ENCODE measurements at regions not wholly inside any gene's neighbourhood (a gene's known extent, or its start where the extent isn't known, plus 50 kb on each side); places are given as distances from the start of the nearest gene placed in this dataset.
"Not testable (repeated sequence)": the region's sequence is repeated elsewhere in the genome, so short reads cannot be mapped to it uniquely, and the experiment has no call there.

- no peak for DNase-seq
Observed at GRCh38 chr7:52270301-52270700, 765.1 kb upstream of the POM121L12 start.

- DNase-seq, result no peak
Observed at GRCh38 chr7:52269669-52270068, 765.8 kb upstream of the POM121L12 start.

GRCh38 chr7:52261057-52261456, 774.4 kb upstream of the POM121L12 start:
- no peak for DNase-seq

- DNase-seq, result no peak
Observed at GRCh38 chr7:52260046-52260665, 775.3 kb upstream of the POM121L12 start.

- no peak for DNase-seq
Observed at GRCh38 chr7:52257890-52258289, 777.5 kb upstream of the POM121L12 start.

GRCh38 chr7:52254396-52255010, 780.9 kb upstream of the POM121L12 start:
- DNase-seq, result no peak

GRCh38 chr7:52253953-52254352, 781.5 kb upstream of the POM121L12 start:
- no peak for DNase-seq

GRCh38 chr7:52249741-52250140, 785.7 kb upstream of the POM121L12 start:
- DNase-seq, result no peak

GRCh38 chr7:52247518-52247917, 787.9 kb upstream of the POM121L12 start:
- no peak for DNase-seq

- DNase-seq, result no peak
Observed at GRCh38 chr7:52243685-52244084, 791.7 kb upstream of the POM121L12 start.

- peak in 1 of 56 donors; percentile 8 for DNase-seq
Observed at GRCh38 chr7:52233248-52233647, 802.2 kb upstream of the POM121L12 start.

GRCh38 chr7:52211930-52212329, 823.5 kb upstream of the POM121L12 start:
- DNase-seq, result no peak

- DNase-seq, result no peak
Observed at GRCh38 chr7:52209614-52210013, 825.8 kb upstream of the POM121L12 start.

- no peak for DNase-seq
Observed at GRCh38 chr7:52197221-52197620, 838.2 kb upstream of the POM121L12 start.

GRCh38 chr7:52195664-52196063, 839.8 kb upstream of the POM121L12 start:
- no peak for DNase-seq

- no peak for DNase-seq
Observed at GRCh38 chr7:52189153-52189778, 846.2 kb upstream of the POM121L12 start.

- no peak for DNase-seq
Observed at GRCh38 chr7:52184006-52184703, 851.3 kb upstream of the POM121L12 start.

GRCh38 chr7:52179934-52180333, 855.5 kb upstream of the POM121L12 start:
- DNase-seq, result no peak

GRCh38 chr7:52168085-52168484, 851.5 kb upstream of the COBL start:
- no peak for DNase-seq

- no peak for DNase-seq
Observed at GRCh38 chr7:52163311-52163710, 846.7 kb upstream of the COBL start.

GRCh38 chr7:52161483-52161882, 844.9 kb upstream of the COBL start:
- no peak for DNase-seq

- not testable (repeated sequence) for DNase-seq
Observed at GRCh38 chr7:52159421-52159820, 842.8 kb upstream of the COBL start.
